Activated CD8-positive, alpha-beta memory T cell treated with anti-CD3 and anti-CD28 coated beads, Interleukin-2, amount 10 ng/mL, durations not matched to agents 7 days and 5 days (primary cell): ENCODE measurements at regions not wholly inside any gene's neighbourhood (a gene's known extent, or its start where the extent isn't known, plus 50 kb on each side); places are given as distances from the start of the nearest gene placed in this dataset.
"Not testable (repeated sequence)": the region's sequence is repeated elsewhere in the genome, so short reads cannot be mapped to it uniquely, and the experiment has no call there.

ENCODE experiments used
- ATAC-seq: fragments of 150-1000 bp; cut with Tn5 transposase; one replicate; pipeline ENCODE4 v1.10.0; 2021; ENCODE audit warnings: moderate library complexity
- CTCF ChIA-PET: fragments of 350-600 bp; sonication (Branson Sonifier 250); formaldehyde crosslinking; loops from one replicate; lab custom pipeline; 2021; ENCODE audit warnings: antibody characterized with exemption; lab: Charles Lee
- DNase-seq: peaks from one replicate; pipeline ENCODE4 v3.0.0-alpha.2; 2020
- H3K27ac Mint-ChIP-seq: one replicate; pipeline ENCODE4 v1.8.0; 2021; ENCODE audit warnings: mild to moderate bottlenecking, mixed read lengths
- H3K27me3 Mint-ChIP-seq: one replicate; pipeline ENCODE4 v1.8.0; 2021; ENCODE audit warnings: mixed read lengths
- H3K36me3 Mint-ChIP-seq: one replicate; pipeline ENCODE4 v1.8.0; 2021; ENCODE audit warnings: mild to moderate bottlenecking, mixed read lengths
- H3K4me1 Mint-ChIP-seq: one replicate; pipeline ENCODE4 v1.8.0; 2021; ENCODE audit warnings: mixed read lengths
- H3K4me3 Mint-ChIP-seq: one replicate; pipeline ENCODE4 v1.8.0; 2021; ENCODE audit warnings: mild to moderate bottlenecking, moderate library complexity, mixed read lengths
- H3K9me3 Mint-ChIP-seq: one replicate; pipeline ENCODE4 v1.8.0; 2022; ENCODE audit warnings: low read depth, mixed read lengths

DNA sequence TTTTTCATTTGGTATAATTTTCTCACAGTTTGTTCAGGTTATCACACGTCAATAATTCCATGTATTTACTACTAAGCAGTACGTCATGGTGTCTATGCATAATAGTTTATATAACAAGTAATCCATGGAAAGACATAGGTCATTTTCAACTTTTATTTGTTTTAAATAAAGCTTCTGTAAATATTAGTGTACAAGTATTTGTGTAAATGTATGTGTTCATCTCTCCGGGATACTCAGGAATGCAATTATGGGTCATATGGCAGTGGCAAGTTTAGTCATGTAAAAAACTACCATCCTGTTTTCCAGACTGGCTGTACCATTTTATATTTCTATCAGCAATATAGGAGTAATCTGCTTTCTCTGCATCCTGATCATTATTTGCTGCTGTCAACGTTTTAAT lies 231.1 kb upstream of the ZNF804A start:
- no peaks in the 10 kb centered on the region for H3K36me3 Mint-ChIP-seq
- DNase-seq, result no peak

GRCh38 chr2:184369307-184369706 lies 229.0 kb upstream of the ZNF804A start:
- CTCF ChIA-PET, result no interaction called here
- H3K36me3 Mint-ChIP-seq, result no peaks in the 10 kb centered on the region
- ATAC-seq (no peak), DNase-seq (no peak)
- no peaks in the 10 kb centered on the region for H3K4me1 Mint-ChIP-seq
- H3K27ac Mint-ChIP-seq, result no peak overlapping the region
- peaks cover 3% of the 10 kb centered on the region for H3K9me3 Mint-ChIP-seq
- no peak overlapping the region for H3K4me3 Mint-ChIP-seq
- H3K27me3 Mint-ChIP-seq, result no peaks in the 10 kb centered on the region

More for the DNA sequence above, 231.1 kb upstream of the ZNF804A start:
- Mint-ChIP-seq H3K27me3 (no peaks in the 10 kb centered on the region), H3K4me3 (no peak overlapping the region), H3K4me1 (no peaks in the 10 kb centered on the region), H3K9me3 (peaks cover 7% of the 10 kb centered on the region), H3K27ac (no peak overlapping the region)
- ATAC-seq, result no peak
- CTCF ChIA-PET, result no interaction called here

DNA sequence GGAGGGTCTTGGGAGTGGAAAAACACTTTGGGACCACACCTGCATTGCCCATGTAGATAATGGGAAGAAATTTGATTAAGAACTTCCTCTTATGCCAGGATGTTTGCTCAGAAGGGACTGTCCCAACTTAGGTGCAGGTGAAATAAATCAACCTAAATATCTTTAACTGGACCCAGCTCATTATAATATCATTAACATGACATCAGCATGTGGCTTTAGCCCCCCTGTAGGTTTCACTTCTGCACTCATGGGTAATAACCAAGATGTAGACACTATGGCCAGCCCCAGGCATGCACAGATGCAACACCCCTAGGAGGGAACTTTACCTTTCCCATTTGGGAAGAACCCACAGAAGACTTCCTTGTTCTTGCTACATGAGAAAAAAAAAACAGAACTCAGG lies 227.4 kb upstream of the ZNF804A start:
- H3K4me1 Mint-ChIP-seq, result no peaks in the 10 kb centered on the region
- peaks cover 3% of the 10 kb centered on the region for H3K9me3 Mint-ChIP-seq
- H3K36me3 Mint-ChIP-seq, result no peaks in the 10 kb centered on the region
- CTCF ChIA-PET, result no interaction called here
- H3K4me3 Mint-ChIP-seq, result no peak overlapping the region
- DNase-seq, result no peak
- no peaks in the 10 kb centered on the region for H3K27me3 Mint-ChIP-seq
- no peak overlapping the region for H3K27ac Mint-ChIP-seq
- no peak for ATAC-seq

- H3K4me3 Mint-ChIP-seq, result no peak overlapping the region
- DNase-seq (no peak), ATAC-seq (no peak)
- no peaks in the 10 kb centered on the region for H3K4me1 Mint-ChIP-seq
- H3K9me3 Mint-ChIP-seq, result peaks cover 3% of the 10 kb centered on the region
- no peaks in the 10 kb centered on the region for H3K36me3 Mint-ChIP-seq
- no peaks in the 10 kb centered on the region for H3K27me3 Mint-ChIP-seq
- CTCF ChIA-PET, result no interaction called here
- H3K27ac Mint-ChIP-seq, result no peak overlapping the region
Measured at GRCh38 chr2:184371641-184372040, 226.7 kb upstream of the ZNF804A start.

GRCh38 chr2:184372484-184372883 lies 225.8 kb upstream of the ZNF804A start:
- CTCF ChIA-PET, result no interaction called here
- Mint-ChIP-seq H3K4me1 (no peaks in the 10 kb centered on the region), H3K36me3 (no peaks in the 10 kb centered on the region), H3K9me3 (peaks cover 3% of the 10 kb centered on the region), H3K4me3 (no peak overlapping the region), H3K27me3 (no peaks in the 10 kb centered on the region), H3K27ac (no peak overlapping the region)
- ATAC-seq (no peak), DNase-seq (no peak)

DNA sequence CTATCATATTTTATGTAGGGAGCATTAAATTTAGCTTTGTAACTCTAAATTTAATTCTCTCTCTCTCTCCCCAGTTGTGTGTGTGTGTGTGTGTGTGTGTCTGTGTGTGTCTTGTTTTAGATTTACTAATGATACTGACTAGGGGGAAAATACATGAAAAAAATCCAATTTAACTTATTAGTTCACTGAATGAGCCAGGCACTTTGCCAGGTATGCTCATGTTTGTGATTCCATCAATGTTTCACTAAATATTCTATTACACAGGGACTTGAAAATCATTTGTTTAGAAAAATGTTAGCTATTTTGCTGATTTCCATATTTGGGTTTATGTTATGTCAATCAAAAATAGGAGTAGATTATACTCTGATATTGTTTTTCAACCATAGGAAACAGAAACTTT lies 203.7 kb upstream of the ZNF804A start:
- CTCF ChIA-PET, result interaction anchor here (0.7 kb wide), 1 partner anchor 671 kb away, joined by 3 read pairs; no protein-coding TSS in a partner anchor
- H3K4me3 Mint-ChIP-seq, result no peak overlapping the region
- ATAC-seq (no peak), DNase-seq (no peak)
- peaks cover 2% of the 10 kb centered on the region for H3K9me3 Mint-ChIP-seq
- no peaks in the 10 kb centered on the region for H3K36me3 Mint-ChIP-seq
- no peak overlapping the region for H3K27ac Mint-ChIP-seq
- no peaks in the 10 kb centered on the region for H3K4me1 Mint-ChIP-seq
- H3K27me3 Mint-ChIP-seq, result no peaks in the 10 kb centered on the region

- ATAC-seq (no peak), DNase-seq (no peak)
- H3K27me3 Mint-ChIP-seq, result no peaks in the 10 kb centered on the region
- no peak overlapping the region for H3K27ac Mint-ChIP-seq
- no peaks in the 10 kb centered on the region for H3K36me3 Mint-ChIP-seq
- H3K4me3 Mint-ChIP-seq, result no peak overlapping the region
- peaks cover 2% of the 10 kb centered on the region for H3K9me3 Mint-ChIP-seq
- CTCF ChIA-PET, result no interaction called here
- H3K4me1 Mint-ChIP-seq, result no peaks in the 10 kb centered on the region
Measured at GRCh38 chr2:184402381-184402780, 195.9 kb upstream of the ZNF804A start.

- H3K4me3 Mint-ChIP-seq, CTCF ChIA-PET, H3K4me1 Mint-ChIP-seq, DNase-seq, H3K36me3 Mint-ChIP-seq, ATAC-seq, H3K9me3 Mint-ChIP-seq, H3K27me3 Mint-ChIP-seq, H3K27ac Mint-ChIP-seq: not testable (repeated sequence)
Measured at GRCh38 chr2:184407041-184407630, 191.2 kb upstream of the ZNF804A start.

GRCh38 chr2:184410160-184410559 lies 188.2 kb upstream of the ZNF804A start:
- no peaks in the 10 kb centered on the region for H3K4me1 Mint-ChIP-seq

GRCh38 chr2:184413221-184413620 lies 185.1 kb upstream of the ZNF804A start:
- no peak overlapping the region for H3K4me3 Mint-ChIP-seq
- CTCF ChIA-PET, result no interaction called here
- no peaks in the 10 kb centered on the region for H3K27me3 Mint-ChIP-seq
- DNase-seq (no peak), ATAC-seq (no peak)
- no peak overlapping the region for H3K27ac Mint-ChIP-seq
- H3K9me3 Mint-ChIP-seq, result peaks cover 2% of the 10 kb centered on the region
- no peaks in the 10 kb centered on the region for H3K4me1 Mint-ChIP-seq
- H3K36me3 Mint-ChIP-seq, result no peaks in the 10 kb centered on the region

More at GRCh38 chr2:184410160-184410559, 188.2 kb upstream of the ZNF804A start:
- Mint-ChIP-seq H3K27me3 (no peaks in the 10 kb centered on the region), H3K4me3 (no peak overlapping the region), H3K27ac (no peak overlapping the region), H3K36me3 (no peaks in the 10 kb centered on the region), H3K9me3 (peaks cover 2% of the 10 kb centered on the region)
- DNase-seq (no peak), ATAC-seq (no peak)
- CTCF ChIA-PET, result interaction anchor here (0.8 kb wide), 1 partner anchor 10 kb away, joined by 3 read pairs; no protein-coding TSS in a partner anchor

DNA sequence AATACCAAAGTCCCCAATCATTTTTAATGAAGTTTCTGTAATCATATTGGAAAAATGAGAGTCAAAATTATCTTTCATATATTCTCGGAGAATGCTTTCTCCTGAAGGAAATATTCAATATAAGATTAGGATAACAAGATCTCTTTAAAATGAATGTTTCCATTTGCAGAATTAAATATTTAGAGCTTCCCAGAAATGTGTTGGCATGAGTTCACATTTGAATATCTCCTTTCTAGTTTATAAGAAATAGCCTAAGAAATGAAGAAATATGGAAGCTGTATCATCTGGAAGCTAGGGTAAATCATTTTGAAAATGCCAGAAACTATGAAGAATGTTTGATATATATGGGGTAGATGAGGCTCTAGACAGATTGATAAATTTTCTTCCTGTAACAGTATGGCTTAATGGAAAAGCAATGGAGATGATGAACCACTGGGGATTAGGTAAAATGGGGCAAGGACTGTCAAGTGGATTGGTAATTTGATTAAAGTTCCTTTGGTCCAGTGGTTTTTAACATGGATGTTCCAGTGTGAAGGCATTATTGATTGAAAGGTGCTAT lies 184.6 kb upstream of the ZNF804A start:
- Mint-ChIP-seq H3K4me1 (no peaks in the 10 kb centered on the region), H3K4me3 (no peak overlapping the region), H3K36me3 (no peaks in the 10 kb centered on the region), H3K9me3 (peaks cover 2% of the 10 kb centered on the region), H3K27me3 (no peaks in the 10 kb centered on the region), H3K27ac (no peak overlapping the region)
- DNase-seq, result no peak
- no peak for ATAC-seq
- CTCF ChIA-PET, result no interaction called here

GRCh38 chr2:184416146-184416913 lies 182.0 kb upstream of the ZNF804A start:
- ATAC-seq, result no peak

GRCh38 chr2:184419744-184420143 lies 178.6 kb upstream of the ZNF804A start:
- CTCF ChIA-PET, result interaction anchor here (0.9 kb wide), 1 partner anchor 10 kb away, joined by 3 read pairs; no protein-coding TSS in a partner anchor
- no peak for ATAC-seq
- Mint-ChIP-seq H3K27me3 (no peaks in the 10 kb centered on the region), H3K4me1 (no peaks in the 10 kb centered on the region), H3K9me3 (peaks cover 2% of the 10 kb centered on the region), H3K36me3 (no peaks in the 10 kb centered on the region), H3K27ac (no peak overlapping the region), H3K4me3 (no peak overlapping the region)
- no peak for DNase-seq

More at GRCh38 chr2:184416146-184416913, 182.0 kb upstream of the ZNF804A start:
- H3K9me3 Mint-ChIP-seq, result peaks cover 2% of the 10 kb centered on the region
- H3K27ac Mint-ChIP-seq, result no peak overlapping the region
- H3K4me3 Mint-ChIP-seq, result no peak overlapping the region
- no peaks in the 10 kb centered on the region for H3K36me3 Mint-ChIP-seq
- CTCF ChIA-PET, result no interaction called here
- no peaks in the 10 kb centered on the region for H3K4me1 Mint-ChIP-seq
- no peaks in the 10 kb centered on the region for H3K27me3 Mint-ChIP-seq
- no peak for DNase-seq

DNA sequence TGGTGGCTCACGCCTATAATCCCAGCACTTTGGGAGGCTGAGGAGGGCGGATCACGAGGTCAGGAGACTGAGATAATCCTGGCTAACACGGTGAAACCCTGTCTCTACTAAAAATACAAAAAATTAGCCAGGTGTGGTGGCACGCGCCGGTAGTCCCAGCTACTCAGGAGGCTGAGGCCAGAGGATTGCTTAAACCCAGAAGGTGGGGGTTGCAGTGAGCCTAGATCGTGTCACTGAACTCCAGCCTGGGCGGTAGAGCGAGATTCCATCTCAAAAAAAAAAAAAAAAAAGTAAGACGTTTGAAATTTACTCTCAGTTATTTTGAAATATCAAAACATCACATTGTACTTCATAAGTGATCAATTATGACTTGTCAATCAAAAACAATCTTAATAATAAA lies 176.9 kb upstream of the ZNF804A start:
- H3K4me3 Mint-ChIP-seq, H3K27me3 Mint-ChIP-seq, CTCF ChIA-PET, H3K27ac Mint-ChIP-seq, ATAC-seq, H3K9me3 Mint-ChIP-seq, H3K4me1 Mint-ChIP-seq, DNase-seq, H3K36me3 Mint-ChIP-seq: not testable (repeated sequence)
